HuH-7 (cell line): ENCODE measurements at regions not wholly inside any gene's neighbourhood (a gene's known extent, or its start where the extent isn't known, plus 50 kb on each side); places are given as distances from the start of the nearest gene placed in this dataset.
"Not testable (repeated sequence)": the region's sequence is repeated elsewhere in the genome, so short reads cannot be mapped to it uniquely, and the experiment has no call there.

ENCODE experiments used
- DNase-seq: peaks from one replicate; pipeline ENCODE4 v3.0.0; 2011; ENCODE audit warnings: low spot score

GRCh38 chr18:60062831-60063230 lies 163.0 kb downstream of the PMAIP1 start:
- DNase-seq = not testable (repeated sequence)

GRCh38 chr18:60062396-60062795 lies 162.6 kb downstream of the PMAIP1 start:
- DNase-seq = no peak

- no peak for DNase-seq
These were observed 160.8 kb downstream of the PMAIP1 start for GRCh38 chr18:60060578-60060977.

GRCh38 chr18:60060026-60060425 lies 160.2 kb downstream of the PMAIP1 start:
- no peak for DNase-seq

- DNase-seq = no peak
These were observed 159.4 kb downstream of the PMAIP1 start for GRCh38 chr18:60059216-60059615.

GRCh38 chr18:60053747-60054304 lies 154.0 kb downstream of the PMAIP1 start:
- DNase-seq = no peak

DNA sequence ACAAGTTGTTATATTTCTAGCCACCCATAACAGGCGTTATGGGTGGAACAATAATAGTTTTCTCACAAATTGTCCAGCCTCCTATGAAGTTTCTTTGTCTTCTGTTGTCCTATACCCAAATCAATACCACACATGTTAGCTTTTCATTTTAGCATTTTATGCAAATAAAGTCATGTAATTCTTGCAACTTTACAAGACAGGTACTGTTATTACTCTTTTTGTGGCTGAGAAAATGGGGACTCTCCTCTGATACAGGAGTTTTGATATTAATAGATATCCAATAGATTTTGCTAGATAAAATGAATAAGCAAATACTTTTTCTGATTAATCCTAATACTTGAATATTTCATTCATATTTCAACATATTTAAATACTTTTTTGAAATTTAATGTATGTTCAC lies 151.0 kb downstream of the PMAIP1 start:
- DNase-seq = no peak

DNA sequence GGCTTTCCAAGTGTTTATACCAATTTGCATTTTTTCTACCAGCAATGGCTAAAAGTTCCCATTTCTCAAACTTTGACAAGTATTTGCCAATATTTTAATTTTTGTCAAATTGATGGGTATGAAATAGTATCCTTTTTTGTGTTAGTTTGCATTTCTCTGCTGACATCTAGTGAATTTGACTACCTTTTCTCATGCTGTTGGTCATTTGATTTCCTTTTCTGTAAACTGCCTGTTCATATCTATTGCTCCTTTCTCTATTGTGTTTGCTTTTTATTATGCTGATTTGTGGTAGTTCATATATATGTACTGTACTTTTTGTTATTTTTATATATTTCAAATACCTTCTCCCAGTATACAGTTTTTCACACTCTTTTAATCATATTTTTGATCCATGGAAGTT lies 149.4 kb downstream of the PMAIP1 start:
- DNase-seq = no peak

GRCh38 chr18:60047556-60047955 lies 147.8 kb downstream of the PMAIP1 start:
- no peak for DNase-seq

- DNase-seq = no peak
These were observed 144.7 kb downstream of the PMAIP1 start for GRCh38 chr18:60044290-60045006.

DNA sequence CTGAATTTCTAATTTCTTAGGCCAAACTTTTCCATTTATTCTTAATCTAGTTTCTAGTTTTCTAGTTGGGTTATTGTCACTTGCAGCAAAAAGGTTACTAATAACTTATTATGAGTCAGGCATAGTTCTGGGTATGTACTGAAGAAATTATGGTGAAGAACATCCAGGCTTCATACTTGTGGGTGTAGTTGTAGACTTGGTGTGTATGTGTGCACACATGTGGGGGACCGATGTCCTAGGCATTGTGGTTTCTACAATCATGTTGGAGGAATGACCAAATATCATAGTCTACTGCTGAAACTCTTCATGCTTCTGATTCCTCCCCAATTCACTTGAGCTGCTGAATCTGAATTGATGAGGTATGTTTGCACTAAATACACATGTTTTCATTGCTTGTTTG lies 141.2 kb downstream of the PMAIP1 start:
- DNase-seq = no peak

DNA sequence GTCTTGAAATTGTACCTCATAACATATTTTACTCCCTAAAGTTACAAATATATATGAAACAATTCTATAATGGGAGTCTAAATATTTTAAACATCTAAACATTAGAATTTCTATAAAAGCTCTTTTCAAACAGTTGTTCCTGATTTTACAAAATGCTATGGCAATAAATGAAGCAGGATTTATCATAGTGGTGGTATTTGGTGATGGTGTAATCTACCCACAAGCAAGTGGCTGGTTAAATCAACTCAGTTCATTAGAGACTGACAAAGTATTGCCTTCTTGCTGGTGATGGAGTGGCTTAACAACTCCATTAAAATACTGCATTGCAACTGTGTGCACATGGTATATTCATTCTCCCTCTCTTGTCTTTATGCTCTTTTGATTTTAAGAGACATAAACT lies 138.9 kb downstream of the PMAIP1 start:
- no peak for DNase-seq

- no peak for DNase-seq
These were observed 127.6 kb downstream of the PMAIP1 start for GRCh38 chr18:60027397-60027796.

DNA sequence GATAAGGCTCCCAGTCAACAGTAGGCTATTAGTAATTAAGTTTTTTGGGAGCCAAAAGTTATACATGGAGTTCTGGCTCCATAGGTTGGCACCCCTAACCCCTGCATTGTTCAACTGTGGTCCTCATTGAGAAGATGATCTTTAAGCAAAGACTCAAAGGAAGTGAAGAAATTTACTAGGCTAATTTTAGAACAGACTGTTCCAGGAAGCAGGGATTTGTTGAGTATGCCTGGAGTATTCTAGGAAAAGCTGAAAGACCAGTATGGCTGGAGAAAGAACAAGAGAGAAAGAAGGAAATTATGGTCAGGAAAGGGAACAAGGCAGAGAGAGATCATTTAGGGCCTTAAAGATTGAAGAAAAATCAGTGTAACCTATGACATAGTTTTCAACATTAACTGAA lies 125.1 kb downstream of the PMAIP1 start:
- no peak for DNase-seq

DNA sequence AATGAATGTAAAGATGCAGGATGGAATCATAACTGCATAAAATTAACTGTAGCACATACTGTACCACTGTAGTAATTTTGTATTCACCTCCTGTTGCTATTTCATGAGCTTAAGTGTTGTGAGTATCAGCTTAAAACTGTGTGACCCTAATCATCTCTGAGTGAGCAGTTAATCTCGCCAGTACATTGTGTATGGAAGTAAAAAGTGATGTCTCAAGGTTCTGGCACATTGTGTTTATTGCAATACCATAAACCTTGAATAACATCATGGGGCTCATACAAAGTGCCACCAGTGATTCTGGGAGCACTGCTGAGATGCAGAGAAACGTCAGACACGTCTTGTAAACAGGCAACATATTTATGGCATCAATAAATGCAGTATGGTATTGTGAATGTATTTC lies 124.5 kb downstream of the PMAIP1 start:
- no peak for DNase-seq

GRCh38 chr18:60022671-60023276 lies 123.0 kb downstream of the PMAIP1 start:
- DNase-seq = no peak

- no peak for DNase-seq
These were observed 121.8 kb downstream of the PMAIP1 start for GRCh38 chr18:60021556-60021955.

- no peak for DNase-seq
These were observed 120.5 kb downstream of the PMAIP1 start for GRCh38 chr18:60020107-60020925.

DNA sequence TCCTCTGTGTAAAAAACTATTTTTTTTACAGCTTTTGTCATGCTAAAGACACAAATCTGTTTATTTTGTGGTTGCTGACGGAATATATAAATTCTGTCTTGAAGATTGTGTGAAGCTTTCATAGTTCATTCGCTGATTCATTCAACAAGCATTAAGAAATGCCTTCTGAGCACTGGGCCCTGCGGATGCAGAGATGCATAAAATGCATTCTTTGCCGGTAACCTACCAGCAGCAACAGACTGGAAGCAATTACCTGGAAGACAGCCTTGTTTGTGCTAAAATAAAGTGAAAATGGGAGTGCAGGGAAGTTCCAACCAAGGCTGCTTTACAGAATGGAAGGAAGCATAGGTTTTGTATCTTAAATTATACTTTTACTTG lies 119.7 kb downstream of the PMAIP1 start:
- no peak for DNase-seq

DNA sequence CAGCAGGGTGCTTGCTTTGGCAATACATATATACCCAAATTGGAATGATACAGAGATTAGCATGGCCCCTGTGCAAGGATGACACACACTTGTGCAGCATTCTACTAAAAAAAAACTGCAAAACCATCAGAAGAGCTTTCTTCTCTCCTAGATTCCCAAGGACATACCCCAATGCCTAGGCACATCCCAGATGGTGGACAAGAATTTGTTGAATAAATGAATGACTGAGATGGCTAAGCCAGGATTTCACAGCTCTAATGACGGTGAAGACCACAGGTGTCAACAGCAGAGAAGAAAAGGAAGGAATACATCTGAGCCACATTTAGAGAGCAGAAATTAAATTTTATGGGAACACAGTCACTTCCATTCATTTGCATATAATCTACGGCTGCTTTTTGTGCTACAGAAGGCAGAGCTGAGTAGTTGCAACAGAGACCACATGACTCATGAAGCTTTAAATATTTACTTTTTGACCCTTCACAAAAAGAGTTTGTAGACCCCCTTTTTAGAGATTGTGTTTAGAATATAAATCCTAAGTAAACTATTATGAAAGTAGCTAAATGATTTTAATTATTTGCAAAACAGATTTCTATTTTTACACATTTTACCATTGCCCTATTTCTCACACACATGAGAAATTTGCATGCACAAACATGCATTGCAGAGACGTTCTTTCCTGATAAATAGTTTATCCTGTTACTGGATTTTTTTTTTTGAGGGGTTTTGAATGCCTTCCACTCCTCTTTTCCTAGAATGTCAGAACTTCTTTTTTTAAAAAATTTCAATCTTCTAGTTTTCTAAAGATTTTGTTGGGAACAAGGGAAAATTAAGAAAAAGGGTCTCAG lies 119.0 kb downstream of the PMAIP1 start:
- no peak for DNase-seq

GRCh38 chr18:60018134-60018533 lies 118.3 kb downstream of the PMAIP1 start:
- DNase-seq = not testable (repeated sequence)

DNA sequence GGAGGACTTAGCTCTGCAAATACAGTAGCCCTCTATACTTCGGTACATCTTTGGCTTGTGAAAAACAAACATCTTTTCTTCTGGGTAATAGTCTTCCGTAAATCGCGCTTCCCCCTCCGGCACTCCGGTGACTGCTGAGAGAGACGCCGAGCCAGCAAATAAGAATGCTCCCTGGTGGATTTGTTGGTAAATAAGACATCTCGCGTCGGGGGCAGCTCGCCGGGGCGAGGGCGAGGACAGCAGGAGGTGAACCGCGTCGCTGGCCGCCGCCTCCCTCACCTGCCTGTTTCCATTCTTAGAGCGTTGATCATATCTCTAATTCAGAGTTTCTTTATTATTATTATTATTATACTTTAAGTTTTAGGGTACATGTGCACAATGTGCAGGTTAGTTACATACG lies 117.6 kb downstream of the PMAIP1 start:
- DNase-seq = no peak
